IMR-90 (cell line): ENCODE measurements at regions not wholly inside any gene's neighbourhood (a gene's known extent, or its start where the extent isn't known, plus 50 kb on each side); places are given as distances from the start of the nearest gene placed in this dataset.
A peak's percentile ranks its signal among the peaks of the same experiment; 100 is the strongest.

ENCODE experiments used
- ATAC-seq: fragments of 200-7000 bp; cut with Tn5 transposase; 2 replicates; pipeline ENCODE4 v1.9.1; 2020; ENCODE audit warnings: low read depth, mild to moderate bottlenecking, moderate library complexity
- BruUV-seq: library from RNA; stranded (reverse); fragments of 400-500 nt; replicated peaks from 2 replicates; lab custom pipeline; 2021; lab: Mats Ljungman, UMichigan
- CTCF ChIA-PET: fragments of 300-600 bp; formaldehyde crosslinking; extraction: SDS; loops from one replicate; lab custom pipeline; 2021; ENCODE audit warnings: antibody characterized with exemption; lab: Yijun Ruan, JAX
- POLR2A ChIA-PET: fragments of 300-600 bp; sonication (Branson Sonifier 250); formaldehyde crosslinking; loops from one replicate; lab custom pipeline; 2022; ENCODE audit warnings: antibody characterized with exemption; ENCODE audit not compliant: unreplicated experiment; lab: Charles Lee
- DNase-seq: peaks from one replicate; pipeline ENCODE4 v3.0.0; 2013
- H2AFZ ChIP-seq: replicated peaks from 2 replicates; pipeline ENCODE3; 2013; ENCODE audit warnings: low read length, mild to moderate bottlenecking; ENCODE audit not compliant: poor library complexity
- H2AK5ac ChIP-seq: 2 replicates; pipeline ENCODE4 v1.6.1; 2013; ENCODE audit warnings: low read depth, low read length, inconsistent platforms
- H2AK9ac ChIP-seq: replicated peaks from 2 replicates; pipeline ENCODE3; 2013; ENCODE audit warnings: mild to moderate bottlenecking, low read depth, low read length, moderate library complexity; ENCODE audit not compliant: poor library complexity
- H2BK120ac ChIP-seq: 2 replicates; pipeline ENCODE4 v1.6.1; 2013; ENCODE audit warnings: low read depth, low read length, inconsistent platforms
- H2BK15ac ChIP-seq: 3 replicates; pipeline ENCODE4 v1.6.1; 2013; ENCODE audit warnings: low read depth, low read length, inconsistent platforms
- H2BK20ac ChIP-seq: 2 replicates; pipeline ENCODE4 v1.6.1; 2013; ENCODE audit warnings: low read depth, mild to moderate bottlenecking, inconsistent platforms, low read length, moderate library complexity
- H2BK5ac ChIP-seq: 2 replicates; pipeline ENCODE4 v1.6.1; 2013; ENCODE audit warnings: mild to moderate bottlenecking, low read depth, low read length, inconsistent platforms; ENCODE audit not compliant: poor library complexity, severe bottlenecking
- H3K14ac ChIP-seq: replicated peaks from 2 replicates; pipeline ENCODE4 v1.6.1; 2013; ENCODE audit warnings: low read depth, low read length, inconsistent platforms
- H3K18ac ChIP-seq: 2 replicates; pipeline ENCODE4 v1.6.1; 2013; ENCODE audit warnings: low read depth, low read length, control low read depth
- H3K23ac ChIP-seq: 2 replicates; pipeline ENCODE4 v1.6.1; 2013; ENCODE audit warnings: low read depth, low read length, inconsistent platforms
- H3K27ac ChIP-seq: 2 replicates; pipeline ENCODE4 v1.5.1; 2013; ENCODE audit warnings: mild to moderate bottlenecking, control low read depth, low read length; ENCODE audit not compliant: insufficient read depth
- H3K27me3 ChIP-seq: 2 replicates; pipeline ENCODE4 v1.6.1; 2013; ENCODE audit warnings: low read length; ENCODE audit not compliant: control insufficient read depth, insufficient read depth
- H3K36me3 ChIP-seq: 2 replicates; pipeline ENCODE4 v1.6.1; 2013; ENCODE audit warnings: low read length, mixed read lengths; ENCODE audit not compliant: control insufficient read depth, insufficient read depth
- H3K4ac ChIP-seq: 2 replicates; pipeline ENCODE4 v1.6.1; 2013; ENCODE audit warnings: low read depth, low read length, inconsistent platforms
- H3K4me1 ChIP-seq: 2 replicates; pipeline ENCODE4 v1.6.1; 2013; ENCODE audit warnings: low read length, mixed read lengths; ENCODE audit not compliant: control insufficient read depth, insufficient read depth
- H3K4me2 ChIP-seq: 2 replicates; pipeline ENCODE4 v1.6.1; 2013; ENCODE audit warnings: low read depth, mild to moderate bottlenecking, control low read depth, low read length, moderate library complexity
- H3K4me3 ChIP-seq: 2 replicates; pipeline ENCODE4 v1.5.1; 2013; ENCODE audit warnings: low read depth, mild to moderate bottlenecking, control low read depth, low read length, moderate library complexity; ENCODE audit not compliant: insufficient read depth
- H3K56ac ChIP-seq: 2 replicates; pipeline ENCODE4 v1.6.1; 2013; ENCODE audit warnings: low read length, inconsistent platforms; ENCODE audit not compliant: insufficient read depth; ENCODE audit errors: extremely low read depth
- H3K79me1 ChIP-seq, 2 experiments: 2 replicates each; pipeline ENCODE4 v1.6.1; 2013; ENCODE audit warnings: low read length in 2 of 2, inconsistent platforms in 1 of 2, low read depth in 1 of 2
- H3K9ac ChIP-seq: 2 replicates; pipeline ENCODE4 v1.6.1; 2013; ENCODE audit warnings: low read depth, low read length, control low read depth
- H3K9me1 ChIP-seq: 2 replicates; pipeline ENCODE4 v1.6.1; 2013; ENCODE audit warnings: low read length, inconsistent platforms; ENCODE audit not compliant: insufficient read depth
- H3K9me3 ChIP-seq: 2 replicates; pipeline ENCODE4 v1.6.1; 2013; ENCODE audit warnings: low read length; ENCODE audit not compliant: control insufficient read depth, insufficient read depth
- H4K20me1 ChIP-seq: 2 replicates; pipeline ENCODE4 v1.6.1; 2013; ENCODE audit warnings: low read length, inconsistent platforms; ENCODE audit not compliant: insufficient read depth
- H4K5ac ChIP-seq: 2 replicates; pipeline ENCODE4 v1.6.1; 2013; ENCODE audit warnings: mild to moderate bottlenecking, low read depth, low read length, control low read depth
- H4K8ac ChIP-seq, 2 experiments: 2 replicates each; pipeline ENCODE4 v1.6.1; 2013; ENCODE audit warnings: low read depth in 2 of 2, low read length in 2 of 2, control low read depth in 1 of 2, inconsistent platforms in 1 of 2
- H4K91ac ChIP-seq: 2 replicates; pipeline ENCODE4 v1.6.1; 2013; ENCODE audit warnings: low read depth, low read length, inconsistent platforms; ENCODE audit not compliant: insufficient read depth
- BHLHE40 ChIP-seq: fragments of 150-350 bp; IDR thresholded peaks from 2 replicates; pipeline ENCODE4 v1.6.1; 2016; ENCODE audit warnings: mild to moderate bottlenecking, low read depth, low read length
- CEBPB ChIP-seq: IDR thresholded peaks from 2 replicates; pipeline ENCODE4 v1.6.1; 2012; ENCODE audit warnings: low read depth, low read length, improper control_type of control experiment
- CHD1 ChIP-seq: IDR thresholded peaks from 2 replicates; pipeline ENCODE4 v1.6.1; 2012; ENCODE audit warnings: low read depth, low read length, improper control_type of control experiment
- CTCF ChIP-seq: conservative IDR thresholded peaks from 2 replicates; pipeline ENCODE4 v1.5.1; 2012; ENCODE audit warnings: mild to moderate bottlenecking, low read depth, low read length, improper control_type of control experiment
- ELK1 ChIP-seq: fragments of 150-350 bp; IDR thresholded peaks from 2 replicates; pipeline ENCODE4 v1.6.1; 2016; ENCODE audit warnings: low read depth, mild to moderate bottlenecking, low read length, moderate library complexity, borderline replicate concordance
- FOS ChIP-seq: fragments of 150-350 bp; IDR thresholded peaks from 2 replicates; pipeline ENCODE4 v1.6.1; 2016; ENCODE audit warnings: low read depth, low read length
- MAFK ChIP-seq: IDR thresholded peaks from 2 replicates; pipeline ENCODE4 v1.6.1; 2012; ENCODE audit warnings: low read depth, low read length, improper control_type of control experiment
- MAZ ChIP-seq: IDR thresholded peaks from 2 replicates; pipeline ENCODE4 v1.6.1; 2012; ENCODE audit warnings: low read depth, mild to moderate bottlenecking, low read length, improper control_type of control experiment, moderate library complexity, borderline replicate concordance
- MXI1 ChIP-seq: IDR thresholded peaks from 2 replicates; pipeline ENCODE4 v1.6.1; 2012; ENCODE audit warnings: low read depth, mild to moderate bottlenecking, low read length, moderate library complexity, borderline replicate concordance
- RAD21 ChIP-seq: IDR thresholded peaks from 2 replicates; pipeline ENCODE4 v1.6.1; 2012; ENCODE audit warnings: low read length, improper control_type of control experiment
- RCOR1 ChIP-seq: IDR thresholded peaks from 2 replicates; pipeline ENCODE4 v1.6.1; 2012; ENCODE audit warnings: mild to moderate bottlenecking, low read length, improper control_type of control experiment; ENCODE audit not compliant: insufficient replicate concordance
- USF2 ChIP-seq: fragments of 150-350 bp; IDR thresholded peaks from 2 replicates; pipeline ENCODE4 v1.6.1; 2017; ENCODE audit warnings: mild to moderate bottlenecking, antibody characterized with exemption, low read length, low read depth
- WGBS, 2 experiments: methylation state at CpG; one replicate each; pipeline versions ENCODE4 v1.1.5 to v1.1.7; 2013; ENCODE audit warnings: missing lambda C conversion rate in 2 of 2; ENCODE audit not compliant: insufficient read length in 1 of 2; ENCODE audit errors: extremely low coverage in 2 of 2; 5-methylcytosine and 5-hydroxymethylcytosine counted together
- dilution Hi-C: fragments of 300-500 bp; cut with HindIII; formaldehyde crosslinking; loops from one replicate; pipeline ENCODE4 v1.14.3; 2018; ENCODE audit warnings: low sequenced_read_pairs; ENCODE audit not compliant: unreplicated experiment
- in situ Hi-C: fragments of 300-500 bp; cut with MboI; formaldehyde crosslinking; loops from 3 replicates; pipeline ENCODE4 v1.14.3; 2019; ENCODE audit warnings: low sequenced_read_pairs, inconsistent platforms, mixed read lengths
- intact Hi-C: fragments of 100-400 bp; cut with micrococcal nuclease; formaldehyde crosslinking; loops from 2 replicates; pipeline ENCODE4 v1.10.0; 2022

GRCh38 chr18:68177807-68178702 is 536.9 kb downstream of the TMX3 start:
- WGBS, 2 experiments = no CpG with 5 or more reads among the region's 6 CpGs
- in situ Hi-C loops = no loop called here
- Histone ChIP-seq H2AFZ (no peak overlapping the region), H4K8ac (peak overlapping the region; percentile 9 to 92; a peak in 3 of 4 replicates), H2AK9ac (no peak overlapping the region), H3K9me1 (no peaks in the 10 kb centered on the region; the same call in 1 of the 2 replicates), H3K4me2 (no peak overlapping the region), H3K4me1 (peaks cover 6% of the 10 kb centered on the region; the same call in 1 of the 2 replicates), H4K5ac (peak overlapping the region; percentile 90), H3K14ac (peak overlapping the region; percentile 82), H3K18ac (peak overlapping the region; percentile 94), H2BK120ac (peak overlapping the region; percentile 99), H3K36me3 (no peaks in the 10 kb centered on the region), H2BK20ac (peak overlapping the region; percentile 99), H2BK5ac (peak overlapping the region; percentile 100), H4K20me1 (no peaks in the 10 kb centered on the region), H3K9me3 (no peaks in the 10 kb centered on the region; the same call in 1 of the 2 replicates), H2AK5ac (peak overlapping the region; percentile 95; the same call in 1 of the 2 replicates), H3K23ac (peak overlapping the region; percentile 63; the same call in 1 of the 2 replicates), H3K56ac (peak overlapping the region; percentile 76; the same call in 1 of the 2 replicates), H3K27me3 (no peaks in the 10 kb centered on the region), H3K79me1 (no peaks in the 10 kb centered on the region), H4K91ac (peak overlapping the region; percentile 90), H3K4me3 (no peak overlapping the region), H3K4ac (peak overlapping the region; percentile 95), H2BK15ac (peak overlapping the region; percentile 92; the same call in 2 of the 3 replicates), H3K9ac (no peak overlapping the region), H3K27ac (peak overlapping the region; percentile 91; the same call in 1 of the 2 replicates)
- peak; percentile 99 for DNase-seq
- BruUV-seq = no TSS peak
- dilution Hi-C loops = no loop called here
- TF ChIP-seq CEBPB (peak; percentile 82), MXI1 (peak; percentile 59; the same call in 1 of the 2 replicates), FOS (peak; percentile 13; the same call in 1 of the 2 replicates), CTCF (no peak), CHD1 (no peak), BHLHE40 (peak; percentile 88), RAD21 (peak; percentile 9; the same call in 1 of the 2 replicates), MAZ (no peak), USF2 (no peak), ELK1 (no peak), MAFK (peak; percentile 29; the same call in 1 of the 2 replicates), RCOR1 (peak; percentile 22)
- peak; percentile 96 for ATAC-seq
- intact Hi-C loops = loop anchor here (1.0 to 10.0 kb wide), 4 partner anchors 243 to 963 kb away; partner anchors contain the start of gene DSEL
- ChIA-PET POLR2A (no interaction called here), CTCF (interaction anchor here (0.6 kb wide), 1 partner anchor 323 kb away, joined by 7 read pairs; no protein-coding TSS in a partner anchor)
